Cardiac muscle cell (in vitro differentiated cells and primary cell): ENCODE measurements at regions not wholly inside any gene's neighbourhood (a gene's known extent, or its start where the extent isn't known, plus 50 kb on each side); places are given as distances from the start of the nearest gene placed in this dataset.
A peak's percentile ranks its signal among the peaks of the same experiment; 100 is the strongest.

ENCODE experiments used
- DNase-seq, 2 donors: peaks; one replicate each; pipeline versions ENCODE4 v3.0.0 to v3.0.0-alpha.2; 2010 to 2017; ENCODE audit warnings: low read depth in 1 of 2, low spot score in 1 of 2
- H3K27ac ChIP-seq: fragments of 200-600 bp; sonication (generic); 2 replicates; pipeline ENCODE4 v1.5.1; 2016
- H3K27me3 ChIP-seq: fragments of 200-600 bp; sonication (generic); 2 replicates; pipeline ENCODE4 v1.6.0; 2016; ENCODE audit warnings: control low read depth
- H3K36me3 ChIP-seq: fragments of 200-600 bp; sonication (generic); 2 replicates; pipeline ENCODE4 v1.5.1; 2016; ENCODE audit warnings: control low read depth
- H3K4me1 ChIP-seq: fragments of 200-600 bp; sonication (generic); 2 replicates; pipeline ENCODE4 v1.8.1; 2017; ENCODE audit warnings: low read depth, mild to moderate bottlenecking, mixed run types
- H3K4me3 ChIP-seq: fragments of 200-600 bp; sonication (generic); 2 replicates; pipeline ENCODE4 v1.5.1; 2016; ENCODE audit warnings: mild to moderate bottlenecking
- H3K9me3 ChIP-seq: fragments of 200-600 bp; sonication (generic); 2 replicates; pipeline ENCODE4 v1.5.1; 2017; ENCODE audit warnings: low read depth, mild to moderate bottlenecking, control low read depth
- TF ChIP-seq, protein P1 (sequence below): IDR thresholded peaks from 2 replicates; pipeline ENCODE4 v1.5.1; 2012; ENCODE audit warnings: low read depth, mild to moderate bottlenecking, low read length

- Histone ChIP-seq H3K27me3 (peaks cover 63% of the 10 kb centered on the region), H3K4me3 (peak overlapping the region; percentile 20), H3K36me3 (no peaks in the 10 kb centered on the region), H3K9me3 (no peaks in the 10 kb centered on the region), H3K4me1 (peaks cover 4% of the 10 kb centered on the region), H3K27ac (no peak overlapping the region)
- DNase-seq = peak; percentile 89 to 98
- TF ChIP-seq, protein P1, sequence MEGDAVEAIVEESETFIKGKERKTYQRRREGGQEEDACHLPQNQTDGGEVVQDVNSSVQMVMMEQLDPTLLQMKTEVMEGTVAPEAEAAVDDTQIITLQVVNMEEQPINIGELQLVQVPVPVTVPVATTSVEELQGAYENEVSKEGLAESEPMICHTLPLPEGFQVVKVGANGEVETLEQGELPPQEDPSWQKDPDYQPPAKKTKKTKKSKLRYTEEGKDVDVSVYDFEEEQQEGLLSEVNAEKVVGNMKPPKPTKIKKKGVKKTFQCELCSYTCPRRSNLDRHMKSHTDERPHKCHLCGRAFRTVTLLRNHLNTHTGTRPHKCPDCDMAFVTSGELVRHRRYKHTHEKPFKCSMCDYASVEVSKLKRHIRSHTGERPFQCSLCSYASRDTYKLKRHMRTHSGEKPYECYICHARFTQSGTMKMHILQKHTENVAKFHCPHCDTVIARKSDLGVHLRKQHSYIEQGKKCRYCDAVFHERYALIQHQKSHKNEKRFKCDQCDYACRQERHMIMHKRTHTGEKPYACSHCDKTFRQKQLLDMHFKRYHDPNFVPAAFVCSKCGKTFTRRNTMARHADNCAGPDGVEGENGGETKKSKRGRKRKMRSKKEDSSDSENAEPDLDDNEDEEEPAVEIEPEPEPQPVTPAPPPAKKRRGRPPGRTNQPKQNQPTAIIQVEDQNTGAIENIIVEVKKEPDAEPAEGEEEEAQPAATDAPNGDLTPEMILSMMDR = no peak
Measured at GRCh38 chr12:4030929-4031702, 157.9 kb upstream of the PARP11 start.

GRCh38 chr12:4027412-4027811 lies 154.2 kb upstream of the PARP11 start:
- Histone ChIP-seq H3K36me3 (no peaks in the 10 kb centered on the region), H3K4me1 (peaks cover 4% of the 10 kb centered on the region), H3K27me3 (peaks cover 55% of the 10 kb centered on the region), H3K9me3 (no peaks in the 10 kb centered on the region), H3K4me3 (no peak overlapping the region), H3K27ac (no peak overlapping the region)
- TF ChIP-seq, protein P1 = no peak
- DNase-seq = no peak

DNA sequence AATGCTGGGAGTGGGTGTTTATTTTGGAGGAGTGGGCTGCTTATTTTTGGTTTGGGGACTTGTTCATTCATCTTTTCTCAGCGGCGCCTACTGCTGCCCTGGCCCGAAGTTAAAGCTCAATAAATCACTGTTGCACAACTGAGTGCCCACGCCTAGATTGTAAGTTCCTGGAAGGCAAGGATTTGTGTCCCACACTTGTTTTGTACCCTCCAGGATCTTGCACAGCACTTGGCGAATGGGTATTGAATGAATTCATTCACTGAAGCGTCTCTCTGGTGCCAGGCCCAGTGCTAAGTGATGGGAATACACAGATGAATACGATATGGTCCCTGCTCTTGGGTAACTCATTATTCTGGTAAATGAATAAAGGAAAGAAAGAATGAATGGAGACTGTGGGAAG lies 153.3 kb upstream of the PARP11 start:
- Histone ChIP-seq H3K4me3 (no peak overlapping the region), H3K9me3 (no peaks in the 10 kb centered on the region), H3K36me3 (no peaks in the 10 kb centered on the region), H3K27ac (no peak overlapping the region), H3K4me1 (peaks cover 2% of the 10 kb centered on the region), H3K27me3 (peaks cover 46% of the 10 kb centered on the region)
- DNase-seq = no peak
- TF ChIP-seq, protein P1 = no peak

DNA sequence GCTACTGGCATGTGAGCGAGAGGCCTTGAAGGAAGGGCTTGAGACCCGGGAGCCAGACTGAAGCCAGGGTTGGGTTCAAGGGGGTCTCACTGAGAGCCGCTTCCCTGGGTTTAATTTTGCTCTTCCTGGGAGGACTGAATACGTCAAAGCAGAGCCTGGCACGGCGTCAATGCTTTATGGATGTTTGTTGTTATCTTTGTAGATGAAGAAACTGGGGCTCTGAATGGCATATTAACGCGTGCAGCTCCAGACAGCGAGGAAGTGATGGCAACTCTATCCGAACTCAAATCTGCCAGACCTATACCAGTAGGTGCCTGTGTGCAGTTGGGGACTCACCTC lies 152.8 kb upstream of the PARP11 start:
- no peak for DNase-seq
- Histone ChIP-seq H3K27ac (no peak overlapping the region), H3K36me3 (no peaks in the 10 kb centered on the region)

GRCh38 chr12:4025181-4026019 lies 152.2 kb upstream of the PARP11 start:
- Histone ChIP-seq H3K27me3 (peaks cover 39% of the 10 kb centered on the region), H3K27ac (no peak overlapping the region), H3K4me3 (no peak overlapping the region), H3K4me1 (no peaks in the 10 kb centered on the region), H3K9me3 (no peaks in the 10 kb centered on the region), H3K36me3 (no peaks in the 10 kb centered on the region)
- TF ChIP-seq, protein P1 = no peak
- DNase-seq = peak in 1 of 2 donors; percentile 28

More for the DNA sequence above, 152.8 kb upstream of the PARP11 start:
- no peaks in the 10 kb centered on the region for H3K4me1 ChIP-seq
- TF ChIP-seq, protein P1 = no peak
- H3K9me3 ChIP-seq = no peaks in the 10 kb centered on the region
- peaks cover 45% of the 10 kb centered on the region for H3K27me3 ChIP-seq
- H3K4me3 ChIP-seq = no peak overlapping the region
